ENCODE measurements at regions not wholly inside any gene's neighbourhood (a gene's known extent, or its start where the extent isn't known, plus 50 kb on each side); places are given as distances from the start of the nearest gene placed in this dataset.

DNA sequence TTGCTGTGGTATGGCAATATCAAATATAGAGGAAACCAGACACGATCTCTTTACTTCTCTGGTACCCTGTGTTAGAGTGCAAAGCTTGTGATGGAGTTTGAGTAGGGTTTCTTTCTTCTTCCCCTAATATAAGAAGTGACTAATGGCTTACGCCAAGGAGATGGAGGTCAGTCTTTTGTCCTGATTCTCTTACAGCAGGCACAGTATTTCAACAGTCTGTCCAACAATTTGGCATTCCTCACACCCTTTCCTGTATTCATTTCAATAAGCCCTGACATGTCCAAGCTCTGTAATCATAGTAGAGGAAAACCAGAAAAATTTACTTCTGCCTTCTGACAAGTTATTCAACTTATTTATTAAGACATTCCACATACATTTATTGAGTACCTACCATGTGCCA is 546.2 kb downstream of the TMEM135 start:
- H3K4me3 ChIP-seq (ENCODE audit: extremely low read depth in 1 of 4, insufficient read depth in 2 of 4, low read depth in 3 of 4, low read length in 4 of 4): no peak overlapping the region
- no peak overlapping the region for H2AK5ac ChIP-seq (ENCODE audit: low read depth, low read length)
- no peak overlapping the region for H2BK5ac ChIP-seq (ENCODE audit: low read depth, low read length)
- H3K27me3 ChIP-seq (replicated peaks in 1 of 4; ENCODE audit: control insufficient read depth in 3 of 4, extremely low read depth in 1 of 4, insufficient read depth in 3 of 4, low read length in 3 of 4): no peaks in the 10 kb centered on the region
- CTCF ChIA-PET (ENCODE audit: partially characterized antibody): interaction anchor here (0.6 to 1.3 kb wide), 2 partner anchors 8 to 490 kb away, joined by 3 read pairs; no protein-coding TSS in a partner anchor
- no peak overlapping the region for H3K23ac ChIP-seq (ENCODE audit: insufficient read length)
- no peak for FAIRE-seq
- H3K9ac ChIP-seq (replicated peaks in 1 of 4; ENCODE audit: extremely low read depth in 1 of 4, low read depth in 3 of 4, low read length in 3 of 4): no peak overlapping the region
- H4K20me1 ChIP-seq (replicated peaks in 1 of 2; ENCODE audit: control insufficient read depth in 1 of 2, insufficient read depth in 2 of 2, low read length in 2 of 2): no peaks in the 10 kb centered on the region
- no peaks in the 10 kb centered on the region for H3K36me3 ChIP-seq (ENCODE audit: control insufficient read depth in 2 of 4, insufficient read depth in 4 of 4, low read length in 3 of 4)
- H2AFZ ChIP-seq (ENCODE audit: low read length): no peak overlapping the region
- H2BK15ac ChIP-seq (ENCODE audit: low read length): no peak overlapping the region
- no peak overlapping the region for H4K8ac ChIP-seq (ENCODE audit: extremely low read depth, insufficient read depth, low read length)
- H3K23me2 ChIP-seq (ENCODE audit: low read depth, low read length): no peaks in the 10 kb centered on the region
- DNase-seq (ENCODE audit: low read depth in 1 of 2, low spot score in 2 of 2): no peak
- H3K4me1 ChIP-seq (replicated peaks in 1 of 4; ENCODE audit: control insufficient read depth in 3 of 4, insufficient read depth in 4 of 4, low read length in 3 of 4): peaks cover 0 to 3% (median 0%) of the 10 kb centered on the region in 4 experiments; a peak in 1 of 7 replicates
- H3K14ac ChIP-seq (ENCODE audit: insufficient read length): no peak overlapping the region
- no peak overlapping the region for H3K4ac ChIP-seq (replicated peaks; ENCODE audit: insufficient read length, low read depth, low read length)
- no peak overlapping the region for H2BK12ac ChIP-seq (ENCODE audit: low read depth, low read length)
- no peaks in the 10 kb centered on the region for H3K79me2 ChIP-seq (ENCODE audit: control insufficient read depth in 1 of 2, insufficient read depth in 2 of 2, low read length in 2 of 2)
- no peak overlapping the region for H4K5ac ChIP-seq (ENCODE audit: insufficient read length, low read depth, low read length)
- no peak overlapping the region for H3K56ac ChIP-seq (replicated peaks; ENCODE audit: insufficient read length, low read depth, low read length)
- H3K79me1 ChIP-seq (ENCODE audit: low read depth, low read length): no peaks in the 10 kb centered on the region
- WGBS, 2 experiments (ENCODE audit: extremely low coverage in 1 of 2, insufficient coverage in 1 of 2, insufficient read length in 1 of 2, insufficient replicate concordance in 2 of 2, low coverage in 1 of 2, low lambda C conversion rate in 2 of 2, missing lambda C conversion rate in 1 of 2): 100% methylated on average over 2 of the region's 2 CpGs; no CpG with 5 or more reads in 1 of the 2 experiments
- H2BK120ac ChIP-seq (replicated peaks; ENCODE audit: low read depth, low read length): no peak overlapping the region
- H4K91ac ChIP-seq (replicated peaks; ENCODE audit: insufficient read length, low read length): no peak overlapping the region
- H2BK20ac ChIP-seq (ENCODE audit: low read length): no peak overlapping the region
- no peak overlapping the region for H3K27ac ChIP-seq (ENCODE audit: low read depth, low read length)
- POLR2A ChIA-PET (ENCODE audit: partially characterized antibody): no interaction called here
- H3K18ac ChIP-seq (ENCODE audit: extremely low read depth, low read length): no peak overlapping the region
- H3K4me2 ChIP-seq (ENCODE audit: insufficient read depth in 1 of 2, low read depth in 2 of 2, low read length in 2 of 2): no peak overlapping the region
- no peaks in the 10 kb centered on the region for H3K9me3 ChIP-seq (ENCODE audit: insufficient read depth in 2 of 2, low read depth in 1 of 2, low read length in 1 of 2)
- TF ChIP-seq TBP (IDR thresholded peaks at IDR 0.05; ENCODE audit: low read depth, low read length) (no peak), CBX5 (IDR thresholded peaks at IDR 0.05; ENCODE audit: low read depth, low read length) (no peak), PHF8 (conservative IDR thresholded peaks at IDR 0.05; ENCODE audit: low read depth, low read length) (no peak), NANOG (IDR thresholded peaks at IDR 0.05; ENCODE audit: insufficient read depth, low read depth, low read length, poor library complexity, severe bottlenecking) (no peak), YY1 (IDR thresholded peaks at IDR 0.05; ENCODE audit: low read depth, low read length) (no peak), RNF2 (IDR thresholded peaks at IDR 0.05; ENCODE audit: borderline replicate concordance, low read depth, low read length, missing control alignments, poor library complexity, severe bottlenecking) (no peak), RFX5 (IDR thresholded peaks at IDR 0.05; ENCODE audit: borderline replicate concordance, low read depth, low read length) (no peak), KDM5A (IDR thresholded peaks at IDR 0.05; ENCODE audit: low read length) (no peak), TCF12 (IDR thresholded peaks at IDR 0.05; ENCODE audit: low read depth, low read length) (no peak), SIX5 (IDR thresholded peaks at IDR 0.05; ENCODE audit: low read depth, low read length) (no peak), SP2 (IDR thresholded peaks at IDR 0.05; ENCODE audit: low read length) (no peak), TAF7 (optimal IDR thresholded peaks at IDR 0.05; ENCODE audit: borderline replicate concordance, low read depth, low read length) (no peak), CBX8 (IDR thresholded peaks at IDR 0.05; ENCODE audit: borderline replicate concordance, low read depth, low read length) (no peak), CHD2 (IDR thresholded peaks at IDR 0.05; ENCODE audit: low read length) (no peak), SAP30 (IDR thresholded peaks at IDR 0.05; ENCODE audit: insufficient read depth, insufficient replicate concordance, low read length) (no peak)
